Heart left ventricle (tissue), 16 donors: ENCODE measurements at regions not wholly inside any gene's neighbourhood (a gene's known extent, or its start where the extent isn't known, plus 50 kb on each side); places are given as distances from the start of the nearest gene placed in this dataset.
A peak's percentile ranks its signal among the peaks of the same experiment; 100 is the strongest.

ENCODE experiments used
- ATAC-seq, 4 donors: fragments of 200-7000 bp; cut with Tn5 transposase; one replicate each; pipeline ENCODE4 v1.9.1; 2020 to 2022; ENCODE audit warnings: moderate library complexity in 4 of 4, mild to moderate bottlenecking in 3 of 4, moderate number of reproducible peaks in 1 of 4
- DNase-seq, 5 donors: peaks; one replicate each; pipeline ENCODE4 v3.0.0-alpha.2; 2020
- H3K27ac ChIP-seq, 12 donors: fragments of 200-600 bp; sonication (generic) in 4 of 12; one replicate each; pipeline versions ENCODE4 v1.5.0 to v1.8.0; 2016 to 2022; ENCODE audit warnings: mild to moderate bottlenecking in 2 of 12
- H3K27me3 ChIP-seq, 9 donors: fragments of 200-600 bp; sonication (generic) in 2 of 9; one replicate each; pipeline versions ENCODE4 v1.5.1 to v1.8.0; 2016 to 2022; ENCODE audit warnings: mild to moderate bottlenecking in 3 of 9
- H3K36me3 ChIP-seq, 9 donors: fragments of 200-600 bp; sonication (generic) in 2 of 9; one replicate each; pipeline versions ENCODE4 v1.5.0 to v1.8.0; 2018 to 2022; ENCODE audit warnings: mild to moderate bottlenecking in 2 of 9
- H3K4me1 ChIP-seq, 12 donors: fragments of 200-600 bp; sonication (generic) in 4 of 12; one replicate each; pipeline versions ENCODE4 v1.5.0 to v1.8.0; 2016 to 2022; ENCODE audit warnings: mild to moderate bottlenecking in 3 of 12
- H3K4me3 ChIP-seq, 12 donors: fragments of 200-600 bp; sonication (generic) in 4 of 12; one replicate each; pipeline versions ENCODE4 v1.5.0 to v1.8.0; 2017 to 2022; ENCODE audit warnings: mild to moderate bottlenecking in 9 of 12, moderate library complexity in 4 of 12
- H3K9me3 ChIP-seq, 12 donors: fragments of 200-600 bp; sonication (generic) in 4 of 12; one replicate each; pipeline versions ENCODE4 v1.5.0 to v1.8.0; 2016 to 2022; ENCODE audit warnings: mild to moderate bottlenecking in 1 of 12
- CTCF ChIP-seq, 12 donors: fragments of 200-600 bp; sonication (generic) in 4 of 12; IDR thresholded peaks; one replicate each; pipeline versions ENCODE4 v1.5.0 to v1.8.0; 2018 to 2022; ENCODE audit warnings: antibody characterized with exemption in 12 of 12, mild to moderate bottlenecking in 5 of 12
- POLR2A ChIP-seq, 2 donors: fragments of 450-650 bp; IDR thresholded peaks; one replicate each; pipeline ENCODE4 v1.6.1; 2017; ENCODE audit warnings: antibody characterized with exemption in 2 of 2, mild to moderate bottlenecking in 2 of 2, moderate library complexity in 2 of 2
- WGBS, 4 donors: extraction: QIAGEN DNeasy Blood & Tissue Kit in 2 of 4; methylation state at CpG; one replicate each; pipeline versions ENCODE4 v1.1.5 to v1.1.7; 2013 to 2018; 5-methylcytosine and 5-hydroxymethylcytosine counted together
- intact Hi-C, 10 donors: fragments of 100-400 bp; cut with DNase I; formaldehyde crosslinking; loops; one replicate each; pipeline versions ENCODE4 v1.11.1 to v1.14.2; 2022
- donor health status: ischemic (EF 13 %, LVEDD 7.1; RV severe dilation, severe dysfunction).
- donor health status: healthy with polysubstance abuse.
- donor health status: DM: no; HTN: yes; CAD: no.
- donor health status: DM: no; HTN: no; CAD: no.
- donor health status: ischemic (EF 25% LVEDD 6.9; RV normal size, moderate dysfunction).
- donor health status: ischemic (EF 25% LVEDD 5.7; RV mildly dilated, moderate dysfunction).
- donor health status: healthy.
- donor health status: DM: yes; HTN: yes; CAD: no.
- donor health status: ischemic (EF 35%, LVEDD 5.7; RV mildly dilated, moderate dysfunction).
- donor health status: nonischemic (EF 11% LVEDD 7.7; RV severe dilation, severe dysfunction).
- donor health status: DM: yes; HTN: yes; CAD: no.
- donor health status: PGD.
- donor health status: ischemic (EF 29% LVEDD 5.4; RV normal size, mild dysfunction).
- donor health status: nonischemic (EF 23%, LVEDD 6.1; RV moderate dilation, normal function).

DNA sequence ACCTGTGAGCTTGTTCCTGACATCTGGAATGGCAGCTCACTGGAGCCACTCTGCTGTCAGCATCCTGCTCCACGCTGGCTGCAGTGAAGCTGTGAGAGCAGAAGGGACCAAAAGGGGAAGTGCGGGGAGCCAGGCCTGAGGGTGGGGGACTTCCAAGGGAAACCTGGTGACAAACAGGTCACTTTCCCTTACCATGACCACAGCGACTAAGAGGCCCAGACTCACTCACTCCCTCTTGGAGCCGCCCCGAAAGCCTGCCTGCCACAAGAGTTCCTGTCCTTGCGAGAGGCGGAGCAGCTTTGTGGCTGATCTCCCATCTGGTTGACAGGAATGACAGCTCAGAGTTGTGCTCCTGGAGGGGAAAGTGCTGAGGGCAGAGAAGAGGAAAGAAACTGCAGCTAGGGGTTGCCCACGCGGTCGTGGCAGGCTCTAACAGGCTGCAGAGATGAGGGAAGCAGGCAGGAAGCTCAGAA lies 183.8 kb upstream of the NTM start:
- H3K4me1 ChIP-seq, result peaks cover 0 to 16% (median 6%) of the 10 kb centered on the region in 12 donors
- H3K9me3 ChIP-seq, result no peaks in the 10 kb centered on the region
- no peak overlapping the region for H3K4me3 ChIP-seq
- WGBS, 4 donors, result 23 to 39% (median 33%) methylated on average over 10 of the region's 10 CpGs
- H3K36me3 ChIP-seq, result no peaks in the 10 kb centered on the region
- H3K27me3 ChIP-seq, result no peaks in the 10 kb centered on the region
- DNase-seq (peak in 1 of 5 donors; percentile 57), ATAC-seq (peak in 2 of 4 donors; percentile 53 to 59)
- intact Hi-C loops, result no loop called here
- TF ChIP-seq POLR2A (IDR thresholded peaks at IDR 0.05) (no peak), CTCF (IDR thresholded peaks at IDR 0.05) (no peak)
- H3K27ac ChIP-seq, result no peak overlapping the region

DNA sequence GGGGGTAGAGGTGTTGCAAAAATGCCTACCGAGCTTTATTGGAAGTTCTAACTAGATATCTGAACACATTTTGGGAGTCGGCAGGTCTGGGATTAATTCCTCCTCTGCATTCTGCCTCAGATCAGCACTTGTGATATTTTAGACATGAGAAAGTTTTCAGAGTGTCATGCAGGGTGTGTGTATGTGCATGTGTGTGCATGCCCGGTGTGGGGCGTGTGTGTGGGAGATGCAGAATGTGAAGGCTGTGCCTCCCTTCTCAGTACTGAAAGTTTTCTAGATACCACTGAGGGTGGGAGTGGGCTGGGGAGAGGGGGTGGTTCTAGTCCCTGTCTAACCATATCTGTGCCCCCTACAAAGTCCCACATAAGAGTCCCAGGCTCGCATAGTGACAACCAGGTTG lies 180.0 kb upstream of the NTM start:
- TF ChIP-seq POLR2A (IDR thresholded peaks at IDR 0.05) (no peak), CTCF (IDR thresholded peaks at IDR 0.05) (no peak)
- H3K36me3 ChIP-seq, result no peaks in the 10 kb centered on the region
- WGBS, 4 donors, result 62 to 85% (median 76%) methylated on average over 5 of the region's 5 CpGs
- H3K9me3 ChIP-seq, result no peaks in the 10 kb centered on the region
- intact Hi-C loops, result no loop called here
- no peaks in the 10 kb centered on the region for H3K27me3 ChIP-seq
- no peak for ATAC-seq
- no peak overlapping the region for H3K4me3 ChIP-seq
- no peak overlapping the region for H3K27ac ChIP-seq
- peaks cover 0 to 17% (median 8%) of the 10 kb centered on the region in 12 donors for H3K4me1 ChIP-seq
- no peak for DNase-seq

- no peak for ATAC-seq
- TF ChIP-seq POLR2A (IDR thresholded peaks at IDR 0.05) (no peak), CTCF (IDR thresholded peaks at IDR 0.05) (no peak)
- no peak overlapping the region for H3K4me3 ChIP-seq
- no peaks in the 10 kb centered on the region for H3K9me3 ChIP-seq
- DNase-seq, result no peak
- no peaks in the 10 kb centered on the region for H3K27me3 ChIP-seq
- WGBS, 4 donors, result 68 to 73% (median 71%) methylated on average over 4 of the region's 4 CpGs
- no peak overlapping the region for H3K27ac ChIP-seq
- no peaks in the 10 kb centered on the region for H3K36me3 ChIP-seq
- peaks cover 0 to 19% (median 6%) of the 10 kb centered on the region in 12 donors for H3K4me1 ChIP-seq
- intact Hi-C loops, result no loop called here
Observed at GRCh38 chr11:131191606-131192005, 178.8 kb upstream of the NTM start.

DNA sequence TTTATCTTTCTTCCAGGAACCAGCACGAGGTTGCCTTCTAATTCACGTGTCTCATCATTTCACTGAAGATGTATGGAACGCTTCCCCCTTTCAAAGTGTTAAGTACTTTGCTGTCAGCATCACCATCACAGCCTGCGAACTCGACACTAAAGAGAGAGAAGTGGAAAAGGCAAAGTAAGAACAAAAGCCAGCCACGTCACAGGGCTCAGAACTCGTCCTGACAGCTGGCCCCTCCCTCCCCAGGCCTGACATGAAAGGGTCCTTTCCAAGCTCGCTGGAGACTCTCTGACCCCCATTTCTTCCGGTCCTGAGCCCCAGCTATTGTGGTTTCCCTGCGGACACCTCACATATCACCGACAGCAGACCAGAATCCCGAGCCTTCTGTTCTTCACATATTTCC lies 177.8 kb upstream of the NTM start:
- 70 to 78% (median 77%) methylated on average over 12 of the region's 12 CpGs for WGBS, 4 donors
- ATAC-seq (no peak), DNase-seq (no peak)
- Histone ChIP-seq H3K4me3 (no peak overlapping the region), H3K27me3 (no peaks in the 10 kb centered on the region), H3K27ac (no peak overlapping the region), H3K4me1 (peaks cover 0 to 17% (median 2%) of the 10 kb centered on the region in 12 donors), H3K36me3 (no peaks in the 10 kb centered on the region), H3K9me3 (no peaks in the 10 kb centered on the region)
- TF ChIP-seq CTCF (IDR thresholded peaks at IDR 0.05) (no peak), POLR2A (IDR thresholded peaks at IDR 0.05) (no peak)
- intact Hi-C loops, result no loop called here
